ENCODE measurements at regions not wholly inside any gene's neighbourhood (a gene's known extent, or its start where the extent isn't known, plus 50 kb on each side); places are given as distances from the start of the nearest gene placed in this dataset.

DNA sequence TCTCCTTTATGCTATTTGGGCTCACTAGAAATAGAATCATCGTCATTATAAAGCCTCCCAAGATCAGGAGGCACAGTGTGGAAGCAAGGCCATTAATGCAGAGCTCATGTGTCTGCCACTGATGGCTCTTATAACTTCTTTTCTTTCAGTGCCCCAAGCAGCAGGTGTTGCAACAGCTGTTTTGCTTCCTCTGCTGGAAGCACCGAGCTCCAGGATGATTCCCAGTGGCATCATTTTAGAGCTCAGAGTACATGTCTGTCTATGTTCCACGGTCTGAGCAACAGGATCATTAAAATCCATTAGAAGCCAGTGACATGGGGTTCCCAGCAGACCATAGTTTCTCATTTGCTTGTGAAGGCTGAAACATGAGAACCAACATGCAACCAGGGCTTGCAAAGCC, 803.0 kb upstream of the FAT3 start:
- TF ChIP-seq, protein P1, sequence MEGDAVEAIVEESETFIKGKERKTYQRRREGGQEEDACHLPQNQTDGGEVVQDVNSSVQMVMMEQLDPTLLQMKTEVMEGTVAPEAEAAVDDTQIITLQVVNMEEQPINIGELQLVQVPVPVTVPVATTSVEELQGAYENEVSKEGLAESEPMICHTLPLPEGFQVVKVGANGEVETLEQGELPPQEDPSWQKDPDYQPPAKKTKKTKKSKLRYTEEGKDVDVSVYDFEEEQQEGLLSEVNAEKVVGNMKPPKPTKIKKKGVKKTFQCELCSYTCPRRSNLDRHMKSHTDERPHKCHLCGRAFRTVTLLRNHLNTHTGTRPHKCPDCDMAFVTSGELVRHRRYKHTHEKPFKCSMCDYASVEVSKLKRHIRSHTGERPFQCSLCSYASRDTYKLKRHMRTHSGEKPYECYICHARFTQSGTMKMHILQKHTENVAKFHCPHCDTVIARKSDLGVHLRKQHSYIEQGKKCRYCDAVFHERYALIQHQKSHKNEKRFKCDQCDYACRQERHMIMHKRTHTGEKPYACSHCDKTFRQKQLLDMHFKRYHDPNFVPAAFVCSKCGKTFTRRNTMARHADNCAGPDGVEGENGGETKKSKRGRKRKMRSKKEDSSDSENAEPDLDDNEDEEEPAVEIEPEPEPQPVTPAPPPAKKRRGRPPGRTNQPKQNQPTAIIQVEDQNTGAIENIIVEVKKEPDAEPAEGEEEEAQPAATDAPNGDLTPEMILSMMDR (IDR thresholded peaks at IDR 0.05; ENCODE audit: insufficient read depth, low read length) = no peak
- TF ChIP-seq SPI1 (IDR thresholded peaks at IDR 0.05; ENCODE audit: borderline replicate concordance, low read depth) (no peak), GABPA (IDR thresholded peaks at IDR 0.05; ENCODE audit: low read depth) (no peak)
